HepG2 (cell line): ENCODE measurements at regions not wholly inside any gene's neighbourhood (a gene's known extent, or its start where the extent isn't known, plus 50 kb on each side); places are given as distances from the start of the nearest gene placed in this dataset.

Source experiments
- CREM ChIP-seq, 2 experiments: sonication (generic) in 1 of 2; formaldehyde crosslinking in 1 of 2; IDR thresholded peaks; 2 replicates each; pipeline versions ENCODE4 v1.4.0 to v1.6.1; 2016 to 2020; ENCODE audit warnings: antibody characterized with exemption in 1 of 2, mild to moderate bottlenecking in 1 of 2, missing genetic modification reagents in 1 of 2
- HNF4G ChIP-seq, 2 experiments: sonication (generic) in 1 of 2; formaldehyde crosslinking in 1 of 2; IDR thresholded peaks; 2 replicates each; pipeline versions ENCODE4 v1.4.0 to v1.6.1; 2011 to 2020; ENCODE audit warnings: borderline replicate concordance in 2 of 2, low read depth in 2 of 2, mild to moderate bottlenecking in 2 of 2, low read length in 1 of 2, missing genetic modification reagents in 1 of 2, moderate library complexity in 1 of 2
- PPARG ChIP-seq: conservative IDR thresholded peaks from 2 replicates; pipeline ENCODE4 v1.6.1; 2016; ENCODE audit warnings: missing biosample characterization, missing genetic modification reagents
- TBX2 ChIP-seq: sonication (generic); formaldehyde crosslinking; IDR thresholded peaks from 2 replicates; pipeline ENCODE4 v1.5.0; 2020; ENCODE audit warnings: missing genetic modification reagents, mild to moderate bottlenecking, borderline replicate concordance
- ZBTB7B ChIP-seq: sonication (generic); formaldehyde crosslinking; IDR thresholded peaks from 2 replicates; pipeline ENCODE4 v1.4.0; 2020; ENCODE audit warnings: missing genetic modification reagents
- ZMYM3 ChIP-seq: sonication (generic); formaldehyde crosslinking; IDR thresholded peaks from 2 replicates; pipeline ENCODE4 v1.5.1; 2020; ENCODE audit warnings: mild to moderate bottlenecking, missing genetic modification reagents
- ZNF138 ChIP-seq: sonication (generic); formaldehyde crosslinking; IDR thresholded peaks from 2 replicates; pipeline ENCODE4 v1.5.0; 2020; ENCODE audit warnings: mild to moderate bottlenecking, low read depth, missing genetic modification reagents
- ZNF264 ChIP-seq: sonication (generic); formaldehyde crosslinking; IDR thresholded peaks from 2 replicates; pipeline ENCODE4 v1.4.0; 2020; ENCODE audit warnings: missing genetic modification reagents
- ZNF317 ChIP-seq: sonication (generic); formaldehyde crosslinking; IDR thresholded peaks from 2 replicates; pipeline ENCODE4 v1.5.0; 2020; ENCODE audit warnings: mild to moderate bottlenecking, missing genetic modification reagents
- ZNF737 ChIP-seq: sonication (generic); formaldehyde crosslinking; IDR thresholded peaks from 2 replicates; pipeline ENCODE4 v1.5.0; 2020; ENCODE audit warnings: missing genetic modification reagents, mild to moderate bottlenecking, borderline replicate concordance
- ZSCAN12 ChIP-seq: sonication (generic); formaldehyde crosslinking; IDR thresholded peaks from 2 replicates; pipeline ENCODE4 v1.9.0; 2021; ENCODE audit warnings: mild to moderate bottlenecking, missing genetic modification reagents
- ZSCAN31 ChIP-seq: sonication (generic); formaldehyde crosslinking; IDR thresholded peaks from 2 replicates; pipeline ENCODE4 v1.5.0; 2020; ENCODE audit warnings: low read depth, mild to moderate bottlenecking, missing genetic modification reagents
- TF ChIP-seq, protein P1 (sequence below): sonication (generic); formaldehyde crosslinking; IDR thresholded peaks from 2 replicates; pipeline ENCODE4 v1.4.0; 2020; ENCODE audit warnings: missing genetic modification reagents, borderline replicate concordance
- TF ChIP-seq, protein P2 (sequence below): sonication (generic); formaldehyde crosslinking; IDR thresholded peaks from 2 replicates; pipeline ENCODE4 v1.5.0; 2020; ENCODE audit warnings: missing genetic modification reagents
- TF ChIP-seq, protein P3 (sequence below): sonication (generic); formaldehyde crosslinking; IDR thresholded peaks from 2 replicates; pipeline ENCODE4 v1.5.1; 2020; ENCODE audit warnings: mild to moderate bottlenecking, moderate library complexity, missing genetic modification reagents
- TF ChIP-seq, protein P4 (sequence below): sonication (generic); formaldehyde crosslinking; IDR thresholded peaks from 2 replicates; pipeline ENCODE4 v1.4.0; 2020; ENCODE audit warnings: missing genetic modification reagents
- TF ChIP-seq, protein P5 (sequence below): sonication (generic); formaldehyde crosslinking; IDR thresholded peaks from 2 replicates; pipeline ENCODE4 v1.5.0; 2020; ENCODE audit warnings: missing genetic modification reagents
- TF ChIP-seq, protein P6 (sequence below): sonication (generic); formaldehyde crosslinking; IDR thresholded peaks from 2 replicates; pipeline ENCODE4 v1.4.0; 2020; ENCODE audit warnings: missing genetic modification reagents

DNA sequence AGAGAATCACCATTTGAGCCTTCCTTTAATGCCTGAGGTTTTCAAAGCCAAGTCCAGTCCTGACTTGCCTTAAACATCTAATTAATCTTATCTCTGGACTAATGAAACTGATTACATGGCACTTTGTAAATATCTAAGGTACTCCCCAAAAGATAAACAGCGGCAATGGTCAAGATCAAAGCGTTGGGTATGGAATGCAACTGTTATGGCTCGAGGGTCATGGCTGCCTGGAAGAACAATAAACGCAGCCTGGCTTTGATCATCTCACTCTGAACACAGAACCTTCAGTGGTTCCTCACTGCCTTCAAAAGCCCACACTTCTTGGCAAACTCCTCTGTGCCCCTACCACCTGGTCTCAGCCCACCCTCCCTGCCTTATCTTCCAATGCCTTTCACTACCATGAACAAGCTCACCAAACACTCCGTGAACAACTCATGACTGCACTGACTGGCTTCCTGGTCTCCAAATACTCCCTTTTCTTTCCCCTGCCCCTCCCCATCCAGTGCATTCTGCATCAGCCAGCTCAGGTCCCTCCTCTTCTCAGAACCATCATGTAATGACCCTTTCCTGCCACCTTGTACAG, 150.2 kb upstream of the NFE2L3 start (continued):
- TF ChIP-seq, protein P1, sequence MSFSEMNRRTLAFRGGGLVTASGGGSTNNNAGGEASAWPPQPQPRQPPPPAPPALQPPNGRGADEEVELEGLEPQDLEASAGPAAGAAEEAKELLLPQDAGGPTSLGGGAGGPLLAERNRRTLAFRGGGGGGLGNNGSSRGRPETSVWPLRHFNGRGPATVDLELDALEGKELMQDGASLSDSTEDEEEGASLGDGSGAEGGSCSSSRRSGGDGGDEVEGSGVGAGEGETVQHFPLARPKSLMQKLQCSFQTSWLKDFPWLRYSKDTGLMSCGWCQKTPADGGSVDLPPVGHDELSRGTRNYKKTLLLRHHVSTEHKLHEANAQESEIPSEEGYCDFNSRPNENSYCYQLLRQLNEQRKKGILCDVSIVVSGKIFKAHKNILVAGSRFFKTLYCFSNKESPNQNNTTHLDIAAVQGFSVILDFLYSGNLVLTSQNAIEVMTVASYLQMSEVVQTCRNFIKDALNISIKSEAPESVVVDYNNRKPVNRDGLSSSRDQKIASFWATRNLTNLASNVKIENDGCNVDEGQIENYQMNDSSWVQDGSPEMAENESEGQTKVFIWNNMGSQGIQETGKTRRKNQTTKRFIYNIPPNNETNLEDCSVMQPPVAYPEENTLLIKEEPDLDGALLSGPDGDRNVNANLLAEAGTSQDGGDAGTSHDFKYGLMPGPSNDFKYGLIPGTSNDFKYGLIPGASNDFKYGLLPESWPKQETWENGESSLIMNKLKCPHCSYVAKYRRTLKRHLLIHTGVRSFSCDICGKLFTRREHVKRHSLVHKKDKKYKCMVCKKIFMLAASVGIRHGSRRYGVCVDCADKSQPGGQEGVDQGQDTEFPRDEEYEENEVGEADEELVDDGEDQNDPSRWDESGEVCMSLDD, result no peak
- TF ChIP-seq, protein P2, sequence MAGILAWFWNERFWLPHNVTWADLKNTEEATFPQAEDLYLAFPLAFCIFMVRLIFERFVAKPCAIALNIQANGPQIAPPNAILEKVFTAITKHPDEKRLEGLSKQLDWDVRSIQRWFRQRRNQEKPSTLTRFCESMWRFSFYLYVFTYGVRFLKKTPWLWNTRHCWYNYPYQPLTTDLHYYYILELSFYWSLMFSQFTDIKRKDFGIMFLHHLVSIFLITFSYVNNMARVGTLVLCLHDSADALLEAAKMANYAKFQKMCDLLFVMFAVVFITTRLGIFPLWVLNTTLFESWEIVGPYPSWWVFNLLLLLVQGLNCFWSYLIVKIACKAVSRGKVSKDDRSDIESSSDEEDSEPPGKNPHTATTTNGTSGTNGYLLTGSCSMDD (CRISPR knock-in tag), result no peak
- TF ChIP-seq PPARG (CRISPR knock-in tag), result peak; percentile 50; the same call in 1 of the 2 replicates
- TF ChIP-seq ZNF264 (CRISPR knock-in tag), result no peak
- TF ChIP-seq, protein P3, sequence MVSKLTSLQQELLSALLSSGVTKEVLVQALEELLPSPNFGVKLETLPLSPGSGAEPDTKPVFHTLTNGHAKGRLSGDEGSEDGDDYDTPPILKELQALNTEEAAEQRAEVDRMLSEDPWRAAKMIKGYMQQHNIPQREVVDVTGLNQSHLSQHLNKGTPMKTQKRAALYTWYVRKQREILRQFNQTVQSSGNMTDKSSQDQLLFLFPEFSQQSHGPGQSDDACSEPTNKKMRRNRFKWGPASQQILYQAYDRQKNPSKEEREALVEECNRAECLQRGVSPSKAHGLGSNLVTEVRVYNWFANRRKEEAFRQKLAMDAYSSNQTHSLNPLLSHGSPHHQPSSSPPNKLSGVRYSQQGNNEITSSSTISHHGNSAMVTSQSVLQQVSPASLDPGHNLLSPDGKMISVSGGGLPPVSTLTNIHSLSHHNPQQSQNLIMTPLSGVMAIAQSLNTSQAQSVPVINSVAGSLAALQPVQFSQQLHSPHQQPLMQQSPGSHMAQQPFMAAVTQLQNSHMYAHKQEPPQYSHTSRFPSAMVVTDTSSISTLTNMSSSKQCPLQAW (CRISPR knock-in tag), result no peak
- TF ChIP-seq ZSCAN31 (CRISPR knock-in tag), result 0 out of 2 replicates have a peak, but pooled peaks have one; percentile 30
- no peak for TF ChIP-seq ZNF737 (CRISPR knock-in tag)
- TF ChIP-seq TBX2 (CRISPR knock-in tag), result peak; percentile 79
- no peak for TF ChIP-seq ZMYM3 (CRISPR knock-in tag)
- TF ChIP-seq, protein P4, sequence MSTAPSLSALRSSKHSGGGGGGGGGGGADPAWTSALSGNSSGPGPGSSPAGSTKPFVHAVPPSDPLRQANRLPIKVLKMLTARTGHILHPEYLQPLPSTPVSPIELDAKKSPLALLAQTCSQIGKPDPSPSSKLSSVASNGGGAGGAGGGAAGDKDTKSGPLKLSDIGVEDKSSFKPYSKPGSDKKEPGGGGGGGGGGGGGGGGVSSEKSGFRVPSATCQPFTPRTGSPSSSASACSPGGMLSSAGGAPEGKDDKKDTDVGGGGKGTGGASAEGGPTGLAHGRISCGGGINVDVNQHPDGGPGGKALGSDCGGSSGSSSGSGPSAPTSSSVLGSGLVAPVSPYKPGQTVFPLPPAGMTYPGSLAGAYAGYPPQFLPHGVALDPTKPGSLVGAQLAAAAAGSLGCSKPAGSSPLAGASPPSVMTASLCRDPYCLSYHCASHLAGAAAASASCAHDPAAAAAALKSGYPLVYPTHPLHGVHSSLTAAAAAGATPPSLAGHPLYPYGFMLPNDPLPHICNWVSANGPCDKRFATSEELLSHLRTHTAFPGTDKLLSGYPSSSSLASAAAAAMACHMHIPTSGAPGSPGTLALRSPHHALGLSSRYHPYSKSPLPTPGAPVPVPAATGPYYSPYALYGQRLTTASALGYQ (CRISPR knock-in tag), result peak; percentile 70; the same call in 1 of the 2 replicates
- no peak for TF ChIP-seq ZNF138 (CRISPR knock-in tag)
- TF ChIP-seq CREM (IDR thresholded peaks at IDR 0.05), result peak; percentile 84
- TF ChIP-seq CREM (CRISPR knock-in tag; IDR thresholded peaks at IDR 0.05), result no peak
- TF ChIP-seq ZSCAN12 (CRISPR knock-in tag), result no peak
- no peak for TF ChIP-seq ZNF317 (CRISPR knock-in tag)
- TF ChIP-seq, protein P5, sequence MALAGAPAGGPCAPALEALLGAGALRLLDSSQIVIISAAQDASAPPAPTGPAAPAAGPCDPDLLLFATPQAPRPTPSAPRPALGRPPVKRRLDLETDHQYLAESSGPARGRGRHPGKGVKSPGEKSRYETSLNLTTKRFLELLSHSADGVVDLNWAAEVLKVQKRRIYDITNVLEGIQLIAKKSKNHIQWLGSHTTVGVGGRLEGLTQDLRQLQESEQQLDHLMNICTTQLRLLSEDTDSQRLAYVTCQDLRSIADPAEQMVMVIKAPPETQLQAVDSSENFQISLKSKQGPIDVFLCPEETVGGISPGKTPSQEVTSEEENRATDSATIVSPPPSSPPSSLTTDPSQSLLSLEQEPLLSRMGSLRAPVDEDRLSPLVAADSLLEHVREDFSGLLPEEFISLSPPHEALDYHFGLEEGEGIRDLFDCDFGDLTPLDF (CRISPR knock-in tag), result no peak
- peak; percentile 61; the same call in 1 of the 2 replicates for TF ChIP-seq ZBTB7B (CRISPR knock-in tag)
- TF ChIP-seq, protein P6, sequence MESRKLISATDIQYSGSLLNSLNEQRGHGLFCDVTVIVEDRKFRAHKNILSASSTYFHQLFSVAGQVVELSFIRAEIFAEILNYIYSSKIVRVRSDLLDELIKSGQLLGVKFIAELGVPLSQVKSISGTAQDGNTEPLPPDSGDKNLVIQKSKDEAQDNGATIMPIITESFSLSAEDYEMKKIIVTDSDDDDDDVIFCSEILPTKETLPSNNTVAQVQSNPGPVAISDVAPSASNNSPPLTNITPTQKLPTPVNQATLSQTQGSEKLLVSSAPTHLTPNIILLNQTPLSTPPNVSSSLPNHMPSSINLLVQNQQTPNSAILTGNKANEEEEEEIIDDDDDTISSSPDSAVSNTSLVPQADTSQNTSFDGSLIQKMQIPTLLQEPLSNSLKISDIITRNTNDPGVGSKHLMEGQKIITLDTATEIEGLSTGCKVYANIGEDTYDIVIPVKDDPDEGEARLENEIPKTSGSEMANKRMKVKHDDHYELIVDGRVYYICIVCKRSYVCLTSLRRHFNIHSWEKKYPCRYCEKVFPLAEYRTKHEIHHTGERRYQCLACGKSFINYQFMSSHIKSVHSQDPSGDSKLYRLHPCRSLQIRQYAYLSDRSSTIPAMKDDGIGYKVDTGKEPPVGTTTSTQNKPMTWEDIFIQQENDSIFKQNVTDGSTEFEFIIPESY (CRISPR knock-in tag), result no peak
- TF ChIP-seq HNF4G (IDR thresholded peaks at IDR 0.05; ENCODE audit: borderline replicate concordance, low read depth, low read length), result peak; percentile 48; the same call in 1 of the 2 replicates
- no peak for TF ChIP-seq HNF4G (CRISPR knock-in tag; IDR thresholded peaks at IDR 0.05; ENCODE audit: borderline replicate concordance, low read depth)
